Panc1 (cell line): ENCODE measurements at regions not wholly inside any gene's neighbourhood (a gene's known extent, or its start where the extent isn't known, plus 50 kb on each side); places are given as distances from the start of the nearest gene placed in this dataset.
A peak's percentile ranks its signal among the peaks of the same experiment; 100 is the strongest.
"Not testable (repeated sequence)": the region's sequence is repeated elsewhere in the genome, so short reads cannot be mapped to it uniquely, and the experiment has no call there.

Source experiments
- ATAC-seq: fragments of 200-7000 bp; cut with Tn5 transposase; 2 replicates; pipeline ENCODE4 v1.9.1; 2020; ENCODE audit warnings: mild to moderate bottlenecking, moderate library complexity
- BruUV-seq: library from RNA; stranded (reverse); fragments of 400-500 nt; replicated peaks from 2 replicates; lab custom pipeline; 2021; lab: Mats Ljungman, UMichigan
- CTCF ChIA-PET: fragments of 300-600 bp; sonication (Branson Sonifier 250); formaldehyde crosslinking; loops from one replicate; lab custom pipeline; 2022; ENCODE audit warnings: antibody characterized with exemption; lab: Charles Lee
- POLR2A ChIA-PET: fragments of 300-600 bp; sonication (Branson Sonifier 250); formaldehyde crosslinking; loops from one replicate; lab custom pipeline; 2022; ENCODE audit warnings: antibody characterized with exemption; lab: Charles Lee
- DNase-seq: peaks from one replicate; pipeline ENCODE4 v3.0.0-alpha.2; 2010; ENCODE audit warnings: low read depth, low spot score
- H3K27ac ChIP-seq: 2 replicates; pipeline ENCODE4 v1.5.1; 2011; ENCODE audit warnings: mild to moderate bottlenecking, low read length, inconsistent platforms
- H3K27me3 ChIP-seq: fragments of 200-500 bp; sonication (Bioruptor generic); 2 replicates; pipeline ENCODE4 v1.6.0; 2014; ENCODE audit warnings: low read length, inconsistent platforms; ENCODE audit not compliant: control insufficient read depth, insufficient read depth
- H3K36me3 ChIP-seq: fragments of 200-500 bp; sonication (Bioruptor generic); 2 replicates; pipeline ENCODE4 v1.5.1; 2014; ENCODE audit warnings: inconsistent platforms, mild to moderate bottlenecking, low read length, moderate library complexity; ENCODE audit not compliant: control insufficient read depth, insufficient read depth
- H3K4me1 ChIP-seq: 2 replicates; pipeline ENCODE4 v1.5.1; 2011; ENCODE audit warnings: inconsistent platforms, mild to moderate bottlenecking, low read length, moderate library complexity; ENCODE audit not compliant: control insufficient read depth, insufficient read depth
- H3K4me3 ChIP-seq, 2 experiments: 2 replicates each; pipeline ENCODE4 v1.5.1; 2011 to 2012; ENCODE audit warnings: low read depth in 2 of 2, low read length in 2 of 2, mild to moderate bottlenecking in 2 of 2, inconsistent platforms in 1 of 2, moderate library complexity in 1 of 2
- H3K9me3 ChIP-seq: fragments of 200-500 bp; sonication (Bioruptor generic); 2 replicates; pipeline ENCODE4 v1.5.1; 2014; ENCODE audit warnings: low read depth, mild to moderate bottlenecking, inconsistent platforms, low read length, moderate library complexity; ENCODE audit not compliant: control insufficient read depth, insufficient read depth
- POLR2AphosphoS5 ChIP-seq: IDR thresholded peaks from 2 replicates; pipeline ENCODE4 v1.6.1; 2012; ENCODE audit warnings: mild to moderate bottlenecking, low read depth, low read length, moderate library complexity
- SIN3A ChIP-seq: IDR thresholded peaks from 2 replicates; pipeline ENCODE4 v1.6.1; 2012; ENCODE audit warnings: low read depth, mild to moderate bottlenecking, low read length, moderate library complexity, borderline replicate concordance; ENCODE audit not compliant: insufficient read depth
- TCF7L2 ChIP-seq: IDR thresholded peaks from 2 replicates; pipeline ENCODE4 v1.6.1; 2011; ENCODE audit warnings: mild to moderate bottlenecking, low read depth, low read length, inconsistent platforms
- in situ Hi-C: cut with HindIII; loops from 2 replicates; pipeline ENCODE4 v1.10.0; 2016; ENCODE audit warnings: low sequenced_read_pairs, low pct_unique_long_range_greater_than_20kb
- intact Hi-C: fragments of 100-400 bp; cut with micrococcal nuclease; formaldehyde crosslinking; loops from one replicate; pipeline ENCODE4 v1.10.0; 2022; ENCODE audit not compliant: unreplicated experiment
- TF ChIP-seq, protein P1 (sequence below), 2 experiments: IDR thresholded peaks; 2 replicates each; pipeline ENCODE4 v1.6.1; 2011 to 2012; ENCODE audit warnings: low read depth in 2 of 2, control low read depth in 1 of 2, low read length in 1 of 2, mild to moderate bottlenecking in 1 of 2, moderate library complexity in 1 of 2; ENCODE audit not compliant: insufficient read depth in 1 of 2
- TF ChIP-seq, protein P2 (sequence below): fragments of 450-650 bp; IDR thresholded peaks from 2 replicates; pipeline ENCODE4 v1.5.1; 2017; ENCODE audit warnings: mild to moderate bottlenecking

DNA sequence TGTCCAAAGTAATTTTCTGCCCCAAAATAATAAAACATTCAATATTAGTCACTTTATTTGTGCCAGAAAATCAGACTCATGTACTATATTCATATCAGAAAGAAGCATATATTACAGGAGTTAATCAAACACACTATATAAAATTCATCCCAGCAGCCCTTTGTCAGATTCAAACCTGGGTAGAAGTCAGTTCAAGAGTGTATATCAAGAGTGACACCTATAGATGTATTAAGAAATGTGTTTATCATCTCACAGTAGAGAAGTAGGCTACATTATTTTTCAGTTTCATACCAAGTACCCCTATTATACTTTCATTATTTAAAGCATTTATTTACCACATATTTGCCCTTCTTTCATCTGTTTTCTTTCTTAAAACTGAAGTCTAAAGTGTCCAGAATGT lies 193.2 kb upstream of the DDX18 start:
- Histone ChIP-seq H3K9me3 (no peaks in the 10 kb centered on the region), H3K27me3 (no peaks in the 10 kb centered on the region), H3K4me1 (no peaks in the 10 kb centered on the region), H3K36me3 (no peaks in the 10 kb centered on the region), H3K4me3 (no peak overlapping the region), H3K27ac (no peak overlapping the region)
- TF ChIP-seq TCF7L2 (no peak), POLR2AphosphoS5 (no peak), SIN3A (no peak)
- TF ChIP-seq, protein P1, sequence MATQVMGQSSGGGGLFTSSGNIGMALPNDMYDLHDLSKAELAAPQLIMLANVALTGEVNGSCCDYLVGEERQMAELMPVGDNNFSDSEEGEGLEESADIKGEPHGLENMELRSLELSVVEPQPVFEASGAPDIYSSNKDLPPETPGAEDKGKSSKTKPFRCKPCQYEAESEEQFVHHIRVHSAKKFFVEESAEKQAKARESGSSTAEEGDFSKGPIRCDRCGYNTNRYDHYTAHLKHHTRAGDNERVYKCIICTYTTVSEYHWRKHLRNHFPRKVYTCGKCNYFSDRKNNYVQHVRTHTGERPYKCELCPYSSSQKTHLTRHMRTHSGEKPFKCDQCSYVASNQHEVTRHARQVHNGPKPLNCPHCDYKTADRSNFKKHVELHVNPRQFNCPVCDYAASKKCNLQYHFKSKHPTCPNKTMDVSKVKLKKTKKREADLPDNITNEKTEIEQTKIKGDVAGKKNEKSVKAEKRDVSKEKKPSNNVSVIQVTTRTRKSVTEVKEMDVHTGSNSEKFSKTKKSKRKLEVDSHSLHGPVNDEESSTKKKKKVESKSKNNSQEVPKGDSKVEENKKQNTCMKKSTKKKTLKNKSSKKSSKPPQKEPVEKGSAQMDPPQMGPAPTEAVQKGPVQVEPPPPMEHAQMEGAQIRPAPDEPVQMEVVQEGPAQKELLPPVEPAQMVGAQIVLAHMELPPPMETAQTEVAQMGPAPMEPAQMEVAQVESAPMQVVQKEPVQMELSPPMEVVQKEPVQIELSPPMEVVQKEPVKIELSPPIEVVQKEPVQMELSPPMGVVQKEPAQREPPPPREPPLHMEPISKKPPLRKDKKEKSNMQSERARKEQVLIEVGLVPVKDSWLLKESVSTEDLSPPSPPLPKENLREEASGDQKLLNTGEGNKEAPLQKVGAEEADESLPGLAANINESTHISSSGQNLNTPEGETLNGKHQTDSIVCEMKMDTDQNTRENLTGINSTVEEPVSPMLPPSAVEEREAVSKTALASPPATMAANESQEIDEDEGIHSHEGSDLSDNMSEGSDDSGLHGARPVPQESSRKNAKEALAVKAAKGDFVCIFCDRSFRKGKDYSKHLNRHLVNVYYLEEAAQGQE (IDR thresholded peaks at IDR 0.05; ENCODE audit: insufficient read depth in 1 of 2, low read depth in 2 of 2, low read length in 1 of 2) = no peak
- TF ChIP-seq, protein P2, sequence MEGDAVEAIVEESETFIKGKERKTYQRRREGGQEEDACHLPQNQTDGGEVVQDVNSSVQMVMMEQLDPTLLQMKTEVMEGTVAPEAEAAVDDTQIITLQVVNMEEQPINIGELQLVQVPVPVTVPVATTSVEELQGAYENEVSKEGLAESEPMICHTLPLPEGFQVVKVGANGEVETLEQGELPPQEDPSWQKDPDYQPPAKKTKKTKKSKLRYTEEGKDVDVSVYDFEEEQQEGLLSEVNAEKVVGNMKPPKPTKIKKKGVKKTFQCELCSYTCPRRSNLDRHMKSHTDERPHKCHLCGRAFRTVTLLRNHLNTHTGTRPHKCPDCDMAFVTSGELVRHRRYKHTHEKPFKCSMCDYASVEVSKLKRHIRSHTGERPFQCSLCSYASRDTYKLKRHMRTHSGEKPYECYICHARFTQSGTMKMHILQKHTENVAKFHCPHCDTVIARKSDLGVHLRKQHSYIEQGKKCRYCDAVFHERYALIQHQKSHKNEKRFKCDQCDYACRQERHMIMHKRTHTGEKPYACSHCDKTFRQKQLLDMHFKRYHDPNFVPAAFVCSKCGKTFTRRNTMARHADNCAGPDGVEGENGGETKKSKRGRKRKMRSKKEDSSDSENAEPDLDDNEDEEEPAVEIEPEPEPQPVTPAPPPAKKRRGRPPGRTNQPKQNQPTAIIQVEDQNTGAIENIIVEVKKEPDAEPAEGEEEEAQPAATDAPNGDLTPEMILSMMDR = no peak
- no TSS peak for BruUV-seq
- in situ Hi-C loops = no loop called here
- ChIA-PET POLR2A (no interaction called here), CTCF (no interaction called here)
- intact Hi-C loops = no loop called here
- no peak for DNase-seq
- no peak for ATAC-seq

DNA sequence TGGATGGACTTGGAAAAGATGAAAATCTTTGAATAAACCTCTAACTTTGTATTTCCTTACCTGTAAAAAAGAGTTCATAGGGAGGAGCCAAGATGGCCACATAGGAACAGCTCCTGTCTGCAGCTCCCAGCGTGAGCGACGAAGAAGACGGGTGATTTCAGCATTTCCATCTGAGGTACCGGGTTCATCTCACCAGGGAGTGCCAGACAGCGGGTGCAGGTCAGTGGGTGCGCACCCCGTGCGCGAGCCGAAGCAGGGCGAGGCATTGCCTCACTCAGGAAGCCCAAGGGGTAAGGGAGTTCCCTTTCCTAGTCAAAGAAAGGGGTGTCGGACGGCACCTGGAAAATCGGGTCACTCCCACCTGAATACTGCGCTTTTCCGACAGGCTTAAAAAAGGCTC lies 191.3 kb upstream of the DDX18 start:
- H3K36me3 ChIP-seq, ATAC-seq, DNase-seq, in situ Hi-C loops, H3K4me1 ChIP-seq, H3K27ac ChIP-seq, H3K27me3 ChIP-seq, POLR2A ChIA-PET, CTCF ChIA-PET, intact Hi-C loops, H3K9me3 ChIP-seq, BruUV-seq: not testable (repeated sequence)
- H3K4me3 ChIP-seq = peak overlapping the region; percentile 26 to 52; a peak in 3 of 4 replicates

DNA sequence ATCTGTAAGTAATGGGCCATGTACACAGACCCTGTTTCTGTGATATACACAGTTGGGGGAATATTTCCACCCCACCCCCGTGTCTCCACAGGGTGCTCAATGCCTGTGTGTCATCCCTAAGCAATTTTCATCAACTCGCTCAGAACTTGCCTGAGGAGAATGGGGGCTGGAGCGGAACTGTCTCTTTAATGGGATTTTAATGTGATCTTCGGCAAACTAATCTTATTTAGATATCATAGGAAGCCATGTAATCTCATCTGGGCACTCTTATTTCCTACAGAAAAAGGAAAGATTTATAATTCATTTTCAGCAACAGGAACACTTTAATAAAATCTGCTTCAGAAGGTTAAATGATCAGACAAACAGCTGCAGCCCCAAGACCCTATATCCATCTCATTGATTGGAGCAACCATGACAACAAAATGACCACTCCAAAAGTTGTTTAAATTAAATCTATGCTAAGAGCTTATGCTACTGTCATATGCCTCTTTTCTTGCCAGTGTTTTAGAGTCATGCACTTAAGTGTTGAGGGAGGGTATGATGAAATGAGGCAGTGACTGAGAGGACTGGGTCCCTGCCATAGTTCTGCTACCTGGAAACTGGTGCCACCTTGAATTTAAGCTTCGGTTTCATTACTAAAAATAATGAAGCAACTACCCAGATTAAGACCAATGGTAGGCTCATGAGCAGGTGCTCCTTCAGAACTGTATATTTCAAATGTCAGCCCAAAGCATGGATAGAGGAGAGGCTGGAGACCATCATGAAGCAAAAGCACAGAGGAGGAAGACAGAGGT lies 183.1 kb upstream of the DDX18 start:
- TF ChIP-seq POLR2AphosphoS5 (no peak), TCF7L2 (no peak), SIN3A (no peak)
- TF ChIP-seq, protein P2 = no peak
- TF ChIP-seq, protein P1 (IDR thresholded peaks at IDR 0.05; ENCODE audit: insufficient read depth in 1 of 2, low read depth in 2 of 2, low read length in 1 of 2) = no peak
- Histone ChIP-seq H3K36me3 (no peaks in the 10 kb centered on the region), H3K9me3 (no peaks in the 10 kb centered on the region), H3K4me1 (no peaks in the 10 kb centered on the region), H3K4me3 (no peak overlapping the region), H3K27me3 (no peaks in the 10 kb centered on the region), H3K27ac (no peak overlapping the region)
- DNase-seq (no peak), ATAC-seq (no peak)
- in situ Hi-C loops = no loop called here
- intact Hi-C loops = no loop called here
- BruUV-seq = no TSS peak
- ChIA-PET POLR2A (no interaction called here), CTCF (no interaction called here)
